ENCODE measurements at regions not wholly inside any gene's neighbourhood (a gene's known extent, or its start where the extent isn't known, plus 50 kb on each side); places are given as distances from the start of the nearest gene placed in this dataset.

GRCh38 chr14:52124791-52125684 is 56.2 kb upstream of the NID2 start:
- TF ChIP-seq, protein P1, sequence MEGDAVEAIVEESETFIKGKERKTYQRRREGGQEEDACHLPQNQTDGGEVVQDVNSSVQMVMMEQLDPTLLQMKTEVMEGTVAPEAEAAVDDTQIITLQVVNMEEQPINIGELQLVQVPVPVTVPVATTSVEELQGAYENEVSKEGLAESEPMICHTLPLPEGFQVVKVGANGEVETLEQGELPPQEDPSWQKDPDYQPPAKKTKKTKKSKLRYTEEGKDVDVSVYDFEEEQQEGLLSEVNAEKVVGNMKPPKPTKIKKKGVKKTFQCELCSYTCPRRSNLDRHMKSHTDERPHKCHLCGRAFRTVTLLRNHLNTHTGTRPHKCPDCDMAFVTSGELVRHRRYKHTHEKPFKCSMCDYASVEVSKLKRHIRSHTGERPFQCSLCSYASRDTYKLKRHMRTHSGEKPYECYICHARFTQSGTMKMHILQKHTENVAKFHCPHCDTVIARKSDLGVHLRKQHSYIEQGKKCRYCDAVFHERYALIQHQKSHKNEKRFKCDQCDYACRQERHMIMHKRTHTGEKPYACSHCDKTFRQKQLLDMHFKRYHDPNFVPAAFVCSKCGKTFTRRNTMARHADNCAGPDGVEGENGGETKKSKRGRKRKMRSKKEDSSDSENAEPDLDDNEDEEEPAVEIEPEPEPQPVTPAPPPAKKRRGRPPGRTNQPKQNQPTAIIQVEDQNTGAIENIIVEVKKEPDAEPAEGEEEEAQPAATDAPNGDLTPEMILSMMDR (IDR thresholded peaks at IDR 0.05) = no peak
- TF ChIP-seq POLR2A (IDR thresholded peaks at IDR 0.05) = no peak
